HEK293 (cell line): ENCODE measurements at regions not wholly inside any gene's neighbourhood (a gene's known extent, or its start where the extent isn't known, plus 50 kb on each side); places are given as distances from the start of the nearest gene placed in this dataset.

Experiments used
- CTCF ChIA-PET: fragments of 350-600 bp; formaldehyde crosslinking; extraction: SDS; loops from one replicate; lab custom pipeline; 2021; ENCODE audit warnings: antibody characterized with exemption; lab: Yijun Ruan, JAX
- POLR2A ChIA-PET: fragments of 300-600 bp; formaldehyde crosslinking; extraction: SDS; loops from one replicate; lab custom pipeline; 2020; ENCODE audit warnings: antibody characterized with exemption, inconsistent platforms; lab: Yijun Ruan, JAX
- H3K27ac ChIP-seq: fragments of 200-500 bp; sonication (Bioruptor generic); 2 replicates; pipeline ENCODE4 v1.5.1; 2014; ENCODE audit warnings: low read depth, low read length, control low read depth, inconsistent platforms; ENCODE audit errors: extremely low read depth
- H3K36me3 ChIP-seq, 2 experiments: fragments of 200-500 bp in 1 of 2; sonication (Bioruptor generic) in 1 of 2; 1 replicate in 1 of 2; 2 replicates in 1 of 2; pipeline ENCODE4 v1.5.1; 2014 to 2017; ENCODE audit warnings: inconsistent platforms in 2 of 2, low read length in 2 of 2; ENCODE audit not compliant: control insufficient read depth in 2 of 2, insufficient read depth in 1 of 2
- H3K4me1 ChIP-seq: fragments of 200-500 bp; sonication (Bioruptor generic); 2 replicates; pipeline ENCODE4 v1.5.1; 2014; ENCODE audit warnings: mild to moderate bottlenecking, low read length, inconsistent platforms; ENCODE audit not compliant: control insufficient read depth, insufficient read depth
- H3K4me3 ChIP-seq: 2 replicates; pipeline ENCODE4 v1.5.1; 2011; ENCODE audit warnings: low read depth, mild to moderate bottlenecking, control low read depth, low read length, moderate library complexity
- H3K9me3 ChIP-seq: fragments of 200-500 bp; sonication (Bioruptor generic); 2 replicates; pipeline ENCODE4 v1.5.1; 2014; ENCODE audit warnings: low read depth, low read length, inconsistent platforms; ENCODE audit not compliant: control insufficient read depth, insufficient read depth
- FEZF1 ChIP-seq: fragments of 450-650 bp; formaldehyde crosslinking; IDR thresholded peaks from 2 replicates; pipeline ENCODE4 v1.5.1; 2016; ENCODE audit warnings: missing biosample characterization, missing genetic modification characterization
- GLI2 ChIP-seq: fragments of 450-650 bp; formaldehyde crosslinking; IDR thresholded peaks from 2 replicates; pipeline ENCODE4; 2017; ENCODE audit warnings: missing biosample characterization, missing genetic modification characterization, low read depth, borderline replicate concordance
- HOXA7 ChIP-seq: sonication (generic); formaldehyde crosslinking; IDR thresholded peaks from 2 replicates; pipeline ENCODE4 v1.8.1; 2022; ENCODE audit warnings: missing genetic modification reagents, borderline replicate concordance
- HOXD13 ChIP-seq: sonication (generic); formaldehyde crosslinking; IDR thresholded peaks from 2 replicates; pipeline ENCODE4 v1.8.0; 2022; ENCODE audit warnings: missing genetic modification reagents, borderline replicate concordance
- KLF7 ChIP-seq: fragments of 450-650 bp; formaldehyde crosslinking; IDR thresholded peaks from 2 replicates; pipeline ENCODE4 v1.5.1; 2016; ENCODE audit warnings: missing biosample characterization, missing genetic modification characterization, borderline replicate concordance
- KLF8 ChIP-seq: fragments of 450-650 bp; formaldehyde crosslinking; IDR thresholded peaks from 2 replicates; pipeline ENCODE4 v1.5.1; 2016; ENCODE audit warnings: missing biosample characterization, missing genetic modification characterization
- REPIN1 ChIP-seq: fragments of 450-650 bp; formaldehyde crosslinking; IDR thresholded peaks from 2 replicates; pipeline ENCODE4 v1.5.1; 2017; ENCODE audit warnings: missing biosample characterization, missing genetic modification characterization, low read depth
- SP7 ChIP-seq: fragments of 450-650 bp; formaldehyde crosslinking; IDR thresholded peaks from 2 replicates; pipeline ENCODE4 v1.5.1; 2016; ENCODE audit warnings: missing biosample characterization, missing genetic modification characterization
- ZNF184 ChIP-seq: fragments of 450-650 bp; IDR thresholded peaks from 2 replicates; pipeline ENCODE4 v1.5.1; 2018; ENCODE audit warnings: missing biosample characterization, mild to moderate bottlenecking, missing genetic modification characterization
- ZNF223 ChIP-seq: fragments of 450-650 bp; formaldehyde crosslinking; IDR thresholded peaks from 2 replicates; pipeline ENCODE4 v1.5.1; 2016; ENCODE audit warnings: missing biosample characterization, missing genetic modification characterization
- ZNF23 ChIP-seq: fragments of 450-650 bp; formaldehyde crosslinking; IDR thresholded peaks from 2 replicates; pipeline ENCODE4 v1.5.1; 2016; ENCODE audit warnings: missing biosample characterization, missing genetic modification characterization, borderline replicate concordance
- ZNF302 ChIP-seq: fragments of 450-650 bp; formaldehyde crosslinking; IDR thresholded peaks from 2 replicates; pipeline ENCODE4 v1.5.1; 2016; ENCODE audit warnings: missing biosample characterization, missing genetic modification characterization, low read depth
- ZNF391 ChIP-seq: fragments of 450-650 bp; formaldehyde crosslinking; IDR thresholded peaks from 2 replicates; pipeline ENCODE4 v1.5.1; 2016; ENCODE audit warnings: low read depth, missing biosample characterization, missing genetic modification characterization, borderline replicate concordance
- ZNF423 ChIP-seq: fragments of 450-650 bp; formaldehyde crosslinking; IDR thresholded peaks from 2 replicates; pipeline ENCODE4 v1.5.1; 2016; ENCODE audit warnings: missing biosample characterization, missing genetic modification characterization
- ZNF488 ChIP-seq: fragments of 450-650 bp; formaldehyde crosslinking; IDR thresholded peaks from 2 replicates; pipeline ENCODE4 v1.5.1; 2016; ENCODE audit warnings: missing biosample characterization, missing genetic modification characterization
- ZNF561 ChIP-seq: fragments of 450-650 bp; IDR thresholded peaks from 2 replicates; pipeline ENCODE4 v1.5.1; 2018; ENCODE audit warnings: missing biosample characterization, missing genetic modification characterization, borderline replicate concordance
- ZNF600 ChIP-seq: fragments of 450-650 bp; formaldehyde crosslinking; IDR thresholded peaks from 2 replicates; pipeline ENCODE4 v1.5.1; 2016; ENCODE audit warnings: missing biosample characterization, missing genetic modification characterization
- ZNF692 ChIP-seq: fragments of 450-650 bp; formaldehyde crosslinking; IDR thresholded peaks from 2 replicates; pipeline ENCODE4 v1.5.1; 2016; ENCODE audit warnings: missing biosample characterization, missing genetic modification characterization
- ZNF701 ChIP-seq: fragments of 450-650 bp; formaldehyde crosslinking; IDR thresholded peaks from 2 replicates; pipeline ENCODE4 v1.5.1; 2016; ENCODE audit warnings: missing biosample characterization, missing genetic modification characterization
- ZNF704 ChIP-seq: fragments of 450-650 bp; formaldehyde crosslinking; IDR thresholded peaks from 2 replicates; pipeline ENCODE4 v1.5.1; 2016; ENCODE audit warnings: missing biosample characterization, missing genetic modification characterization
- ZNF830 ChIP-seq: fragments of 450-650 bp; IDR thresholded peaks from 2 replicates; pipeline ENCODE4 v1.5.0; 2018; ENCODE audit warnings: missing biosample characterization, missing genetic modification characterization, low read depth, mild to moderate bottlenecking, moderate library complexity
- ZSCAN30 ChIP-seq: fragments of 450-650 bp; IDR thresholded peaks from 2 replicates; pipeline ENCODE4 v1.5.1; 2018; ENCODE audit warnings: missing biosample characterization, mild to moderate bottlenecking, missing genetic modification characterization, moderate library complexity
- TF ChIP-seq, protein P1 (sequence below): fragments of 450-650 bp; formaldehyde crosslinking; IDR thresholded peaks from 2 replicates; pipeline ENCODE4 v1.5.1; 2016; ENCODE audit warnings: missing biosample characterization, missing genetic modification characterization
- TF ChIP-seq, protein P2 (sequence below): fragments of 450-650 bp; formaldehyde crosslinking; IDR thresholded peaks from 2 replicates; pipeline ENCODE4 v1.5.1; 2016; ENCODE audit warnings: missing biosample characterization, missing genetic modification characterization, low read depth
- TF ChIP-seq, protein P3 (sequence below): fragments of 450-650 bp; formaldehyde crosslinking; IDR thresholded peaks from 2 replicates; pipeline ENCODE4 v1.5.1; 2016; ENCODE audit warnings: missing biosample characterization, missing genetic modification characterization

DNA sequence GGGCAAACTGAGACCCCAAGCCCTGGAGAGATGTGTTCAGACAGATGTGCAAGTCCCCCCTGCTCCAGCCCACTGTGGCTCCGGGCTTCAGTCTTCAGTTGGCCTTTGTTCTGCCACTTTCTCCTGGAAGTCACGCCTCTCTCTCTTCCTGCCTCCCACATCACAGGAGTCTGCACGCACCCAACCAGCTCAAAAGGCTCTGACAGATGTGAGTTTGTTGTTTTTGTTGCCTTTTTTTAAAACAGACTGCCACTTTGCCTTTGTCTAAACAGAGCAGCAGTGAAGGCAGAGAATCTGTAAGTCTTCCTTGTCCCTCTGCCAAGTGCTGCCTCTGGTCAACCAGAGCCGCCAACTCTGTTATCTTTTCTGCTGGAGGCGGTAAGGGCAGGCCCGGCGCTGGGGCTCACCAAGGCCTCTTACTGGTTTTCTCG is 149.7 kb downstream of the TFAP2C start:
- ChIA-PET CTCF (no interaction called here), POLR2A (no interaction called here)
- H3K4me1 ChIP-seq = no peaks in the 10 kb centered on the region
- no peak overlapping the region for H3K27ac ChIP-seq
- no peaks in the 10 kb centered on the region for H3K36me3 ChIP-seq
- TF ChIP-seq ZNF600 (tag by site-specific recombination) (peak; percentile 32; the same call in 1 of the 2 replicates), ZNF184 (tag by site-specific recombination) (no peak), ZNF830 (no peak), REPIN1 (no peak), ZNF561 (tag by site-specific recombination) (no peak), FEZF1 (tag by site-specific recombination) (peak; percentile 98), ZNF488 (tag by site-specific recombination) (no peak), ZNF223 (tag by site-specific recombination) (no peak), ZNF701 (tag by site-specific recombination) (no peak), ZNF302 (tag by site-specific recombination) (no peak), ZNF23 (tag by site-specific recombination) (no peak), ZNF391 (tag by site-specific recombination) (no peak), HOXD13 (no peak), ZNF423 (tag by site-specific recombination) (no peak), GLI2 (tag by site-specific recombination) (no peak), KLF8 (tag by site-specific recombination) (no peak), HOXA7 (CRISPR knock-in tag) (no peak), ZNF692 (tag by site-specific recombination) (no peak), KLF7 (no peak), ZNF704 (tag by site-specific recombination) (no peak), SP7 (tag by site-specific recombination) (no peak), ZSCAN30 (tag by site-specific recombination) (no peak)
- TF ChIP-seq, protein P1, sequence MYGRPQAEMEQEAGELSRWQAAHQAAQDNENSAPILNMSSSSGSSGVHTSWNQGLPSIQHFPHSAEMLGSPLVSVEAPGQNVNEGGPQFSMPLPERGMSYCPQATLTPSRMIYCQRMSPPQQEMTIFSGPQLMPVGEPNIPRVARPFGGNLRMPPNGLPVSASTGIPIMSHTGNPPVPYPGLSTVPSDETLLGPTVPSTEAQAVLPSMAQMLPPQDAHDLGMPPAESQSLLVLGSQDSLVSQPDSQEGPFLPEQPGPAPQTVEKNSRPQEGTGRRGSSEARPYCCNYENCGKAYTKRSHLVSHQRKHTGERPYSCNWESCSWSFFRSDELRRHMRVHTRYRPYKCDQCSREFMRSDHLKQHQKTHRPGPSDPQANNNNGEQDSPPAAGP = no peak
- TF ChIP-seq, protein P2, sequence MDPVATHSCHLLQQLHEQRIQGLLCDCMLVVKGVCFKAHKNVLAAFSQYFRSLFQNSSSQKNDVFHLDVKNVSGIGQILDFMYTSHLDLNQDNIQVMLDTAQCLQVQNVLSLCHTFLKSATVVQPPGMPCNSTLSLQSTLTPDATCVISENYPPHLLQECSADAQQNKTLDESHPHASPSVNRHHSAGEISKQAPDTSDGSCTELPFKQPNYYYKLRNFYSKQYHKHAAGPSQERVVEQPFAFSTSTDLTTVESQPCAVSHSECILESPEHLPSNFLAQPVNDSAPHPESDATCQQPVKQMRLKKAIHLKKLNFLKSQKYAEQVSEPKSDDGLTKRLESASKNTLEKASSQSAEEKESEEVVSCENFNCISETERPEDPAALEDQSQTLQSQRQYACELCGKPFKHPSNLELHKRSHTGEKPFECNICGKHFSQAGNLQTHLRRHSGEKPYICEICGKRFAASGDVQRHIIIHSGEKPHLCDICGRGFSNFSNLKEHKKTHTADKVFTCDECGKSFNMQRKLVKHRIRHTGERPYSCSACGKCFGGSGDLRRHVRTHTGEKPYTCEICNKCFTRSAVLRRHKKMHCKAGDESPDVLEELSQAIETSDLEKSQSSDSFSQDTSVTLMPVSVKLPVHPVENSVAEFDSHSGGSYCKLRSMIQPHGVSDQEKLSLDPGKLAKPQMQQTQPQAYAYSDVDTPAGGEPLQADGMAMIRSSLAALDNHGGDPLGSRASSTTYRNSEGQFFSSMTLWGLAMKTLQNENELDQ (tag by site-specific recombination) = peak; percentile 65; the same call in 1 of the 2 replicates
- TF ChIP-seq, protein P3, sequence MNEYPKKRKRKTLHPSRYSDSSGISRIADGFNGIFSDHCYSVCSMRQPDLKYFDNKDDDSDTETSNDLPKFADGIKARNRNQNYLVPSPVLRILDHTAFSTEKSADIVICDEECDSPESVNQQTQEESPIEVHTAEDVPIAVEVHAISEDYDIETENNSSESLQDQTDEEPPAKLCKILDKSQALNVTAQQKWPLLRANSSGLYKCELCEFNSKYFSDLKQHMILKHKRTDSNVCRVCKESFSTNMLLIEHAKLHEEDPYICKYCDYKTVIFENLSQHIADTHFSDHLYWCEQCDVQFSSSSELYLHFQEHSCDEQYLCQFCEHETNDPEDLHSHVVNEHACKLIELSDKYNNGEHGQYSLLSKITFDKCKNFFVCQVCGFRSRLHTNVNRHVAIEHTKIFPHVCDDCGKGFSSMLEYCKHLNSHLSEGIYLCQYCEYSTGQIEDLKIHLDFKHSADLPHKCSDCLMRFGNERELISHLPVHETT = no peak
- no peaks in the 10 kb centered on the region for H3K9me3 ChIP-seq
- no peak overlapping the region for H3K4me3 ChIP-seq
